ENCODE measurements at regions not wholly inside any gene's neighbourhood (a gene's known extent, or its start where the extent isn't known, plus 50 kb on each side); places are given as distances from the start of the nearest gene placed in this dataset.

- TF ChIP-seq EZH2phosphoT487 (IDR thresholded peaks at IDR 0.05; ENCODE audit: borderline replicate concordance, low read length) (no peak), CTCF (IDR thresholded peaks at IDR 0.05; ENCODE audit: low read depth, low read length, poor library complexity, severe bottlenecking) (peak; percentile 59)
Observed at GRCh38 chr1:172826096-172826741, 167.3 kb downstream of the FASLG start.
